HepG2 (cell line): ENCODE measurements at regions not wholly inside any gene's neighbourhood (a gene's known extent, or its start where the extent isn't known, plus 50 kb on each side); places are given as distances from the start of the nearest gene placed in this dataset.

Source experiments
- ATAC-seq: fragments of 200-7000 bp; cut with Tn5 transposase; 3 replicates; pipeline ENCODE4 v1.9.1; 2020; ENCODE audit warnings: mild to moderate bottlenecking, moderate library complexity
- BruUV-seq: library from RNA; stranded (reverse); fragments of 400-500 nt; replicated peaks from 2 replicates; lab custom pipeline; 2021; lab: Mats Ljungman, UMichigan
- CTCF ChIA-PET: fragments of 300-600 bp; formaldehyde crosslinking; extraction: SDS; loops from one replicate; lab custom pipeline; 2021; ENCODE audit warnings: low total read pairs, inconsistent platforms, low intra/inter-chr PET ratio; lab: Yijun Ruan, JAX
- POLR2A ChIA-PET: fragments of 350-600 bp; sonication (Branson Sonifier 250); formaldehyde crosslinking; loops from one replicate; lab custom pipeline; 2020; ENCODE audit warnings: antibody characterized with exemption, inconsistent platforms; lab: Yijun Ruan, JAX
- DNase-seq: peaks from one replicate; pipeline ENCODE4 v3.0.0-alpha.2; 2015; ENCODE audit warnings: low spot score
- FAIRE-seq: peaks from 3 replicates; lab custom pipeline; 2011; peaks lifted over from hg19 to GRCh38; lab: Jason Lieb, UNC
- H2AFZ ChIP-seq: one replicate; pipeline ENCODE4 v1.6.1; 2011; ENCODE audit warnings: low read length, inconsistent platforms
- H3K27ac ChIP-seq: fragments of 300-600 bp; 3 replicates; pipeline ENCODE4 v1.8.0; 2011; ENCODE audit warnings: mixed run types, mild to moderate bottlenecking, mixed read lengths, low read length, inconsistent platforms; ENCODE audit not compliant: insufficient read depth; ENCODE audit errors: extremely low read length
- H3K27me3 ChIP-seq, 2 experiments: fragments of 200-600 bp in 1 of 2; 2 replicates in 1 of 2; 3 replicates in 1 of 2; pipeline versions ENCODE4 v1.6.0 to v1.8.0; 2011; ENCODE audit warnings: low read length in 2 of 2, mild to moderate bottlenecking in 2 of 2, moderate library complexity in 2 of 2, inconsistent platforms in 1 of 2; ENCODE audit not compliant: insufficient read depth in 2 of 2, control insufficient read depth in 1 of 2
- H3K36me3 ChIP-seq, 2 experiments: fragments of 200-600 bp in 1 of 2; replicated peaks in 1 of 2; 2 replicates in 1 of 2; 3 replicates in 1 of 2; pipeline versions ENCODE4 v1.5.1 to v1.8.0; 2011; ENCODE audit warnings: low read length in 2 of 2, inconsistent platforms in 1 of 2; ENCODE audit not compliant: insufficient read depth in 2 of 2, control insufficient read depth in 1 of 2
- H3K4me1 ChIP-seq: 2 replicates; pipeline ENCODE4 v1.5.1; 2012; ENCODE audit warnings: low read length, inconsistent platforms; ENCODE audit not compliant: insufficient read depth
- H3K4me2 ChIP-seq: 2 replicates; pipeline ENCODE4 v1.6.0; 2011; ENCODE audit warnings: low read depth, low read length, inconsistent platforms
- H3K4me3 ChIP-seq, 3 experiments: fragments of 200-600 bp in 1 of 3; sonication (generic), shearing (Covaris generic) in 1 of 3; replicated peaks in 1 of 3; 2 replicates each; pipeline ENCODE4 v1.5.1; 2011 to 2016; ENCODE audit warnings: low read length in 3 of 3, inconsistent platforms in 2 of 3, low read depth in 2 of 3, mild to moderate bottlenecking in 2 of 3, control low read depth in 1 of 3, mixed read lengths in 1 of 3; ENCODE audit not compliant: insufficient read depth in 1 of 3
- H3K79me2 ChIP-seq: one replicate; pipeline ENCODE4 v1.6.1; 2011; ENCODE audit warnings: low read length, inconsistent platforms; ENCODE audit not compliant: insufficient read depth
- H3K9ac ChIP-seq: 2 replicates; pipeline ENCODE4 v1.6.0; 2011; ENCODE audit warnings: mild to moderate bottlenecking, low read depth, low read length, inconsistent platforms; ENCODE audit not compliant: insufficient read depth
- H3K9me3 ChIP-seq: 2 replicates; pipeline ENCODE4 v1.5.1; 2012; ENCODE audit warnings: mild to moderate bottlenecking, low read length
- H4K20me1 ChIP-seq: 2 replicates; pipeline ENCODE4 v1.6.0; 2011; ENCODE audit warnings: inconsistent platforms, mild to moderate bottlenecking, low read length, moderate library complexity; ENCODE audit not compliant: insufficient read depth
- ATF7 ChIP-seq, 2 experiments: fragments of 450-650 bp in 1 of 2; sonication (generic) in 1 of 2; formaldehyde crosslinking in 1 of 2; IDR thresholded peaks; 2 replicates each; pipeline versions ENCODE4 v1.4.0 to v1.6.1; 2016 to 2020; ENCODE audit warnings: antibody characterized with exemption in 1 of 2, mild to moderate bottlenecking in 1 of 2, missing genetic modification reagents in 1 of 2
- CENPT ChIP-seq: sonication (generic); formaldehyde crosslinking; IDR thresholded peaks from 2 replicates; pipeline ENCODE4 v1.8.0; 2022; ENCODE audit warnings: low read depth, mild to moderate bottlenecking, moderate library complexity, missing genetic modification reagents
- FOXP1 ChIP-seq, 2 experiments: fragments of 450-650 bp in 1 of 2; IDR thresholded peaks; 2 replicates each; pipeline ENCODE4 v1.6.1; 2017 to 2018; ENCODE audit warnings: antibody characterized with exemption in 1 of 2
- MAFF ChIP-seq: IDR thresholded peaks from 2 replicates; pipeline ENCODE4 v1.6.1; 2011; ENCODE audit warnings: low read depth, low read length, improper control_type of control experiment
- MAFK ChIP-seq, 2 experiments: IDR thresholded peaks in 1 of 2; conservative IDR thresholded peaks in 1 of 2; 2 replicates each; pipeline ENCODE4 v1.6.1; 2011; ENCODE audit warnings: improper control_type of control experiment in 2 of 2, low read length in 2 of 2
- SIN3B ChIP-seq: fragments of 150-350 bp; IDR thresholded peaks from 2 replicates; pipeline ENCODE4 v1.6.1; 2014; ENCODE audit warnings: low read length
- ZKSCAN5 ChIP-seq: sonication (generic); formaldehyde crosslinking; IDR thresholded peaks from 2 replicates; pipeline ENCODE4 v1.5.1; 2020; ENCODE audit warnings: mild to moderate bottlenecking, missing genetic modification reagents
- ZNF225 ChIP-seq: sonication (generic); formaldehyde crosslinking; IDR thresholded peaks from 2 replicates; pipeline ENCODE4 v1.4.0; 2020; ENCODE audit warnings: mild to moderate bottlenecking, missing genetic modification reagents
- WGBS: methylation state at CpG from one replicate; pipeline ENCODE4 v1.1.6; 2017; ENCODE audit warnings: low lambda C conversion rate; 5-methylcytosine and 5-hydroxymethylcytosine counted together
- in situ Hi-C: cut with HindIII; loops from 2 replicates; pipeline ENCODE4 v1.10.0; 2017; ENCODE audit warnings: low pct_unique_long_range_greater_than_20kb; ENCODE audit not compliant: extremely low pct_ligation_motif_present
- intact Hi-C: fragments of 100-400 bp; cut with micrococcal nuclease; formaldehyde crosslinking; loops from one replicate; pipeline ENCODE4 v1.10.0; 2022; ENCODE audit not compliant: unreplicated experiment
- TF ChIP-seq, protein P1 (sequence below): sonication (generic); formaldehyde crosslinking; IDR thresholded peaks from 2 replicates; pipeline ENCODE4 v1.9.0; 2021; ENCODE audit warnings: missing genetic modification reagents, borderline replicate concordance
- TF ChIP-seq, protein P2 (sequence below): sonication (generic); formaldehyde crosslinking; conservative IDR thresholded peaks from 2 replicates; pipeline ENCODE4 v1.4.0; 2020; ENCODE audit warnings: missing genetic modification reagents
- TF ChIP-seq, protein P3 (sequence below): sonication (generic); formaldehyde crosslinking; IDR thresholded peaks from 2 replicates; pipeline ENCODE4 v1.8.0; 2022; ENCODE audit warnings: missing genetic modification reagents, low read depth, mild to moderate bottlenecking, borderline replicate concordance

DNA sequence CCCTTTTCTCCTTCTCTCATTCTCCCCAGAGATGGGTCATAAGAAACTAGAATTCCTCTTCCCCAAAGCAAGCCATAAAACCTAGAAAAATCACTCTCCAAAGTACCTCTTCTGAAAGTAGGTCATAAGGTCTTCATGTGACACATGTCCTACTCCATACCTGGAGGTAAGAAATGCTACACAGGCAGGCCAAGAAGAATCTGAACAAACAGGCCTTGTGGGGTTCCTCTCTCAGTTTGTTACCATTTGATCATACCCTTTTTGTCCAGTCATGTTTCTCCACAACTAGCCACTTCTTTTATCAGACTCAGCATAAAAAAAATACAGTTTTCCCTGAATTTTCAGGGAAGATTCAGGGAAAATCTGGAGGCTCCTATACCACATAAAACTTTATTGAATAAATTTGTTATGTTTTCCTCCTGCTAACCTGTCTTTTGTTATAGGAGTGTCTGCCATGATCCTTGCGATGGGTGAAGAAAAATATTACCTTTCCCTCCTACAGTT is 134.4 kb upstream of the LMO4 start:
- TF ChIP-seq FOXP1 (IDR thresholded peaks at IDR 0.05) (no peak), FOXP1 (CRISPR knock-in tag; IDR thresholded peaks at IDR 0.05) (no peak), MAFF (peak; percentile 40; the same call in 1 of the 2 replicates), ZKSCAN5 (CRISPR knock-in tag) (no peak), CENPT (CRISPR knock-in tag) (no peak), ZNF225 (CRISPR knock-in tag) (no peak), ATF7 (IDR thresholded peaks at IDR 0.05) (no peak), ATF7 (CRISPR knock-in tag; IDR thresholded peaks at IDR 0.05) (no peak), MAFK (conservative IDR thresholded peaks at IDR 0.05 in 1 of 2, IDR thresholded peaks at IDR 0.05 in 1 of 2; ENCODE audit: low read length in 2 of 2) (peak; percentile 4 to 64; a peak in 2 of 4 replicates), SIN3B (no peak)
- TF ChIP-seq, protein P1, sequence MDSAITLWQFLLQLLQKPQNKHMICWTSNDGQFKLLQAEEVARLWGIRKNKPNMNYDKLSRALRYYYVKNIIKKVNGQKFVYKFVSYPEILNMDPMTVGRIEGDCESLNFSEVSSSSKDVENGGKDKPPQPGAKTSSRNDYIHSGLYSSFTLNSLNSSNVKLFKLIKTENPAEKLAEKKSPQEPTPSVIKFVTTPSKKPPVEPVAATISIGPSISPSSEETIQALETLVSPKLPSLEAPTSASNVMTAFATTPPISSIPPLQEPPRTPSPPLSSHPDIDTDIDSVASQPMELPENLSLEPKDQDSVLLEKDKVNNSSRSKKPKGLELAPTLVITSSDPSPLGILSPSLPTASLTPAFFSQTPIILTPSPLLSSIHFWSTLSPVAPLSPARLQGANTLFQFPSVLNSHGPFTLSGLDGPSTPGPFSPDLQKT (CRISPR knock-in tag), result no peak
- TF ChIP-seq, protein P2, sequence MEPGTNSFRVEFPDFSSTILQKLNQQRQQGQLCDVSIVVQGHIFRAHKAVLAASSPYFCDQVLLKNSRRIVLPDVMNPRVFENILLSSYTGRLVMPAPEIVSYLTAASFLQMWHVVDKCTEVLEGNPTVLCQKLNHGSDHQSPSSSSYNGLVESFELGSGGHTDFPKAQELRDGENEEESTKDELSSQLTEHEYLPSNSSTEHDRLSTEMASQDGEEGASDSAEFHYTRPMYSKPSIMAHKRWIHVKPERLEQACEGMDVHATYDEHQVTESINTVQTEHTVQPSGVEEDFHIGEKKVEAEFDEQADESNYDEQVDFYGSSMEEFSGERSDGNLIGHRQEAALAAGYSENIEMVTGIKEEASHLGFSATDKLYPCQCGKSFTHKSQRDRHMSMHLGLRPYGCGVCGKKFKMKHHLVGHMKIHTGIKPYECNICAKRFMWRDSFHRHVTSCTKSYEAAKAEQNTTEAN, result no peak
- TF ChIP-seq, protein P3, sequence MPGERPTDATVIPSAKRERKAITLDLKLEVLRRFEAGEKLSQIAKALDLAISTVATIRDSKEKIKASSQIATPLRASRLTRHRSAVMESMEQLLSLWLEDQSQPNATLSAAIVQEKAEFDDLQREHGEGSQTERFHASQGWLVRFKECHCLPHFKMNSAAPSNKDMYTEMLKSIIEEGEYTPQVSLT (CRISPR knock-in tag), result no peak
- no peak overlapping the region for H2AFZ ChIP-seq
- no peaks in the 10 kb centered on the region for H3K36me3 ChIP-seq
- H3K4me3 ChIP-seq, result no peak overlapping the region
- intact Hi-C loops, result no loop called here
- no peak overlapping the region for H3K4me2 ChIP-seq
- H3K4me1 ChIP-seq, result no peaks in the 10 kb centered on the region
- POLR2A ChIA-PET, result no interaction called here
- in situ Hi-C loops, result no loop called here
- no peaks in the 10 kb centered on the region for H3K79me2 ChIP-seq
- H3K9me3 ChIP-seq, result no peaks in the 10 kb centered on the region
- H3K27me3 ChIP-seq, result peaks cover 1 to 11% of the 10 kb centered on the region in 2 experiments; a peak in 2 of 5 replicates
- FAIRE-seq, result no peak
- no peak overlapping the region for H3K27ac ChIP-seq
- WGBS, result 86% methylated on average over 1 of the region's 1 CpG
- BruUV-seq, result no TSS peak
- H3K9ac ChIP-seq, result no peak overlapping the region
- CTCF ChIA-PET, result no interaction called here
- DNase-seq, result no peak
- no peaks in the 10 kb centered on the region for H4K20me1 ChIP-seq
- no peak for ATAC-seq
